Osteoblast (primary cell): ENCODE measurements at regions not wholly inside any gene's neighbourhood (a gene's known extent, or its start where the extent isn't known, plus 50 kb on each side); places are given as distances from the start of the nearest gene placed in this dataset.

Experiments used
- DNase-seq: peaks from one replicate; pipeline ENCODE4 v3.0.0; 2011; ENCODE audit warnings: low spot score, mixed read lengths; ENCODE audit not compliant: insufficient read length; ENCODE audit errors: missing footprints
- H2AFZ ChIP-seq: 2 replicates; pipeline ENCODE4 v1.6.0; 2011; ENCODE audit warnings: mild to moderate bottlenecking, low read length
- H3K27ac ChIP-seq: 2 replicates; pipeline ENCODE4 v1.5.1; 2011; ENCODE audit warnings: mild to moderate bottlenecking, low read depth, low read length, moderate library complexity
- H3K27me3 ChIP-seq: 2 replicates; pipeline ENCODE4 v1.6.0; 2012; ENCODE audit warnings: mild to moderate bottlenecking, control low read depth, inconsistent platforms, low read length, moderate library complexity; ENCODE audit not compliant: insufficient read depth
- H3K36me3 ChIP-seq: 2 replicates; pipeline ENCODE4 v1.5.1; 2011; ENCODE audit warnings: mild to moderate bottlenecking, low read length, control low read depth, moderate library complexity; ENCODE audit not compliant: insufficient read depth
- H3K4me1 ChIP-seq: 2 replicates; pipeline ENCODE4 v1.5.1; 2011; ENCODE audit warnings: mild to moderate bottlenecking, low read length, control low read depth, moderate library complexity; ENCODE audit not compliant: insufficient read depth
- H3K4me2 ChIP-seq: 2 replicates; pipeline ENCODE4 v1.6.0; 2011; ENCODE audit warnings: mild to moderate bottlenecking, low read length; ENCODE audit not compliant: insufficient read depth
- H3K4me3 ChIP-seq: fragments of 200-600 bp; sonication (generic); 3 replicates; pipeline ENCODE4 v1.5.1; 2012; ENCODE audit warnings: mild to moderate bottlenecking, low read length, inconsistent platforms; ENCODE audit not compliant: insufficient read depth
- H3K79me2 ChIP-seq: 2 replicates; pipeline ENCODE4 v1.6.0; 2012; ENCODE audit warnings: mild to moderate bottlenecking, low read length, control low read depth, inconsistent platforms; ENCODE audit not compliant: insufficient read depth
- H3K9me3 ChIP-seq: 2 replicates; pipeline ENCODE4 v1.5.1; 2011; ENCODE audit warnings: low read depth, low read length, control low read depth
- H4K20me1 ChIP-seq: 2 replicates; pipeline ENCODE4 v1.6.0; 2012; ENCODE audit warnings: mild to moderate bottlenecking, low read length, control low read depth; ENCODE audit not compliant: insufficient read depth
- TF ChIP-seq, protein P1 (sequence below): IDR thresholded peaks from 2 replicates; pipeline ENCODE4 v1.5.1; 2011; ENCODE audit warnings: mild to moderate bottlenecking, low read depth, low read length, moderate library complexity; ENCODE audit errors: extremely low read depth

DNA sequence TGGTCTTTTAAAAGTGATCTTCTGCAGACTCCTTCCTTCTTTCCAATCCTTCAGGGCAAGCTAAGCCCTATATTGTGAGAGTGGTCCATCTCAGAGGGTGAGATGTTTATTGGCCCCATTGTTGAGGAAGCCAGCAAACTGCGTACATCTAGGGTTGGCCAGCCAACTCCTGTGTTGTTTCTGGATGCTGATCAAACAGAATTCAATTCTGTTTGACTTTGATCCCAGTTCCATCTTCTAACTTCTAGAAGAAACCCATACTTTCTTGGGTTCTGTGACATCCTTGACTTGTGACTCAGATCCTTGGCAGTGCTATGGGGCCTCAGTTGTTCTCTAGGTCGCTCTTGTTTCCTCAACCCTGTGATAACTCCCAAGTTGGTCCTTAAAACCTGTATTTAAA is 116.2 kb downstream of the LSMEM1 start:
- Histone ChIP-seq H3K79me2 (no peaks in the 10 kb centered on the region), H3K27ac (no peak overlapping the region), H4K20me1 (no peaks in the 10 kb centered on the region), H2AFZ (no peak overlapping the region), H3K9me3 (no peaks in the 10 kb centered on the region), H3K4me2 (no peak overlapping the region), H3K4me1 (no peaks in the 10 kb centered on the region), H3K27me3 (no peaks in the 10 kb centered on the region), H3K36me3 (no peaks in the 10 kb centered on the region), H3K4me3 (no peak overlapping the region)
- DNase-seq, result no peak
- TF ChIP-seq, protein P1, sequence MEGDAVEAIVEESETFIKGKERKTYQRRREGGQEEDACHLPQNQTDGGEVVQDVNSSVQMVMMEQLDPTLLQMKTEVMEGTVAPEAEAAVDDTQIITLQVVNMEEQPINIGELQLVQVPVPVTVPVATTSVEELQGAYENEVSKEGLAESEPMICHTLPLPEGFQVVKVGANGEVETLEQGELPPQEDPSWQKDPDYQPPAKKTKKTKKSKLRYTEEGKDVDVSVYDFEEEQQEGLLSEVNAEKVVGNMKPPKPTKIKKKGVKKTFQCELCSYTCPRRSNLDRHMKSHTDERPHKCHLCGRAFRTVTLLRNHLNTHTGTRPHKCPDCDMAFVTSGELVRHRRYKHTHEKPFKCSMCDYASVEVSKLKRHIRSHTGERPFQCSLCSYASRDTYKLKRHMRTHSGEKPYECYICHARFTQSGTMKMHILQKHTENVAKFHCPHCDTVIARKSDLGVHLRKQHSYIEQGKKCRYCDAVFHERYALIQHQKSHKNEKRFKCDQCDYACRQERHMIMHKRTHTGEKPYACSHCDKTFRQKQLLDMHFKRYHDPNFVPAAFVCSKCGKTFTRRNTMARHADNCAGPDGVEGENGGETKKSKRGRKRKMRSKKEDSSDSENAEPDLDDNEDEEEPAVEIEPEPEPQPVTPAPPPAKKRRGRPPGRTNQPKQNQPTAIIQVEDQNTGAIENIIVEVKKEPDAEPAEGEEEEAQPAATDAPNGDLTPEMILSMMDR, result no peak

DNA sequence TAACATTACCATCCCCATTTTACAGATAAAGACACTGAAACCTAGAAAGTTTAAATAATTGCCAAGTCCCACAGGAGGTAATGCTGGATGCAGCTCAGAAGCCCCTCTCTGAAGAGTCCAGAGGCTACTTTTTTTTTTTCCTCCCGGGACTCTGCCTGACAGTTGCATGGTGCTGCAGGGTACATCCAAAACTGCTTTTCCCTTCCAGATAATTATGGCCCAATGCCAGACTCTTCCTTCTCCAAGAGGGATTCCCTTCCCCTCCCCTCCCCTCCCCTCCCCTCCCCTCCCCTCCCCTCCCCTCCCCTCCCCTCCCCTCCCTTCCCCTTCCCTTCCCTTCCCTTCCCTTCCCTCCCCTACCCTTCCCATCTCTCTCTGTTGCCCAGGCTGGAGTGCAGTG is 122.9 kb downstream of the LSMEM1 start:
- Histone ChIP-seq H3K27me3 (no peaks in the 10 kb centered on the region), H3K27ac (no peak overlapping the region), H3K4me2 (no peak overlapping the region), H3K79me2 (no peaks in the 10 kb centered on the region), H4K20me1 (no peaks in the 10 kb centered on the region), H3K36me3 (no peaks in the 10 kb centered on the region), H3K4me1 (no peaks in the 10 kb centered on the region), H3K9me3 (no peaks in the 10 kb centered on the region), H2AFZ (no peak overlapping the region), H3K4me3 (no peak overlapping the region)
- DNase-seq, result no peak
- TF ChIP-seq, protein P1, result no peak

DNA sequence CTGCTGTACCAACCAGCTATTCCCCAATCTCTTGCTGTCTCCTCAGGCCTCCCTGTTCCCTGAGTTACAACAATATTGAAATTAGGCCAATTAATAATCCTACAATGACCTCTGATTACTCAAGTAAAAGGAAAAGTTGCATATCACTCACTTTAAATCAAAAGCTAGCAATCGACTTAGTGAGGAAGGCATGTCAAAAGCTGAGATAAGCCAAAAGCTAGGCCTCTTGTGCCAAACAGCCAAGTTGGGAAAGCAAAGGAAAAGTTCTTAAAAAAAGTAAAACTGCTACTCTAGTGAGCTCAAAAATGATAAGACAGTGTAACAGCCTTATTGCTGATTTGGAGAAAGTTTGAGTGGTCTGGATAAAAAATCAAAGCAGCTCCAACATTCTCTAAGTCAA is 129.8 kb downstream of the LSMEM1 start:
- Histone ChIP-seq H3K36me3 (no peaks in the 10 kb centered on the region), H3K9me3 (no peaks in the 10 kb centered on the region), H3K4me2 (no peak overlapping the region), H2AFZ (no peak overlapping the region), H4K20me1 (no peaks in the 10 kb centered on the region), H3K4me1 (no peaks in the 10 kb centered on the region), H3K4me3 (no peak overlapping the region), H3K27ac (no peak overlapping the region), H3K27me3 (no peaks in the 10 kb centered on the region), H3K79me2 (no peaks in the 10 kb centered on the region)
- no peak for DNase-seq
- TF ChIP-seq, protein P1, result no peak

DNA sequence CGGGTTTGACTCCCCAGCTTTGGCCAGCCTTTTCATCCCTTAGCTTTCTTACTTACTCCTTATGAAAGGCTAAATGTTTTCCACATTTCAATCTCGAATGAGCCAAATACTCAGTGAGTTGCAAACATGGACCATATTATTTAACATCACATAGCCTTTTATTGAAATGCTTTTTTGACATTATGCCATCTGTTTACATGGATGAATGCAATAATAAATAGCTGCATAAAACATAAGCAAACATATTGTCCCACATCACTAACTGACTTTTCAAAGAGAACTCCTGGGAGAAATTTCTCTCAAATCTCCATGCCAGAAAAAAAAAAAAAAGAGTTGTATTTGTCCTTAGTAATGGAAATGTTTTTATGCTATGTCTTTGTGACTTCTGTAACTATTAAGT is 134.9 kb downstream of the LSMEM1 start:
- no peak for DNase-seq
- Histone ChIP-seq H3K4me1 (no peaks in the 10 kb centered on the region), H3K27me3 (no peaks in the 10 kb centered on the region), H2AFZ (no peak overlapping the region), H3K4me3 (no peak overlapping the region), H3K27ac (no peak overlapping the region), H3K4me2 (no peak overlapping the region), H4K20me1 (no peaks in the 10 kb centered on the region), H3K79me2 (no peaks in the 10 kb centered on the region), H3K36me3 (no peaks in the 10 kb centered on the region), H3K9me3 (no peaks in the 10 kb centered on the region)
- TF ChIP-seq, protein P1, result no peak
